ENCODE measurements at regions not wholly inside any gene's neighbourhood (a gene's known extent, or its start where the extent isn't known, plus 50 kb on each side); places are given as distances from the start of the nearest gene placed in this dataset.

- TF ChIP-seq ATF2 (IDR thresholded peaks at IDR 0.05; ENCODE audit: low read length) = no peak
- no peak for TF ChIP-seq KDM1A (IDR thresholded peaks at IDR 0.05; ENCODE audit: borderline replicate concordance, low read length)
- no peak for TF ChIP-seq CEBPB (IDR thresholded peaks at IDR 0.05; ENCODE audit: low read depth, low read length)
- no peak for TF ChIP-seq SP2 (IDR thresholded peaks at IDR 0.05; ENCODE audit: low read length)
- TF ChIP-seq SIN3A (conservative IDR thresholded peaks at IDR 0.05 in 1 of 2, IDR thresholded peaks at IDR 0.05 in 1 of 2; ENCODE audit: low read depth in 1 of 2, low read length in 2 of 2) = no peak
- TF ChIP-seq BACH1 (IDR thresholded peaks at IDR 0.05; ENCODE audit: low read length) = no peak
- no peak for TF ChIP-seq YY1 (IDR thresholded peaks at IDR 0.05; ENCODE audit: low read depth, low read length)
These were observed 210.9 kb upstream of the FAM241A start (continued) for GRCh38 chr4:111934314-111934713.
